HepG2 (cell line): ENCODE measurements at regions not wholly inside any gene's neighbourhood (a gene's known extent, or its start where the extent isn't known, plus 50 kb on each side); places are given as distances from the start of the nearest gene placed in this dataset.
"Not testable (repeated sequence)": the region's sequence is repeated elsewhere in the genome, so short reads cannot be mapped to it uniquely, and the experiment has no call there.

Experiments
- ATAC-seq: fragments of 200-7000 bp; cut with Tn5 transposase; 3 replicates; pipeline ENCODE4 v1.9.1; 2020; ENCODE audit warnings: mild to moderate bottlenecking, moderate library complexity
- BruUV-seq: library from RNA; stranded (reverse); fragments of 400-500 nt; replicated peaks from 2 replicates; lab custom pipeline; 2021; lab: Mats Ljungman, UMichigan
- CTCF ChIA-PET: fragments of 300-600 bp; formaldehyde crosslinking; extraction: SDS; loops from one replicate; lab custom pipeline; 2021; ENCODE audit warnings: low total read pairs, inconsistent platforms, low intra/inter-chr PET ratio; lab: Yijun Ruan, JAX
- POLR2A ChIA-PET: fragments of 350-600 bp; sonication (Branson Sonifier 250); formaldehyde crosslinking; loops from one replicate; lab custom pipeline; 2020; ENCODE audit warnings: antibody characterized with exemption, inconsistent platforms; lab: Yijun Ruan, JAX
- DNase-seq: peaks from one replicate; pipeline ENCODE4 v3.0.0-alpha.2; 2015; ENCODE audit warnings: low spot score
- FAIRE-seq: peaks from 3 replicates; lab custom pipeline; 2011; peaks lifted over from hg19 to GRCh38; lab: Jason Lieb, UNC
- H2AFZ ChIP-seq: one replicate; pipeline ENCODE4 v1.6.1; 2011; ENCODE audit warnings: low read length, inconsistent platforms
- H3K27ac ChIP-seq: fragments of 300-600 bp; 3 replicates; pipeline ENCODE4 v1.8.0; 2011; ENCODE audit warnings: mixed run types, mild to moderate bottlenecking, mixed read lengths, low read length, inconsistent platforms; ENCODE audit not compliant: insufficient read depth; ENCODE audit errors: extremely low read length
- H3K27me3 ChIP-seq, 2 experiments: fragments of 200-600 bp in 1 of 2; 2 replicates in 1 of 2; 3 replicates in 1 of 2; pipeline versions ENCODE4 v1.6.0 to v1.8.0; 2011; ENCODE audit warnings: low read length in 2 of 2, mild to moderate bottlenecking in 2 of 2, moderate library complexity in 2 of 2, inconsistent platforms in 1 of 2; ENCODE audit not compliant: insufficient read depth in 2 of 2, control insufficient read depth in 1 of 2
- H3K36me3 ChIP-seq, 2 experiments: fragments of 200-600 bp in 1 of 2; replicated peaks in 1 of 2; 2 replicates in 1 of 2; 3 replicates in 1 of 2; pipeline versions ENCODE4 v1.5.1 to v1.8.0; 2011; ENCODE audit warnings: low read length in 2 of 2, inconsistent platforms in 1 of 2; ENCODE audit not compliant: insufficient read depth in 2 of 2, control insufficient read depth in 1 of 2
- H3K4me1 ChIP-seq: 2 replicates; pipeline ENCODE4 v1.5.1; 2012; ENCODE audit warnings: low read length, inconsistent platforms; ENCODE audit not compliant: insufficient read depth
- H3K4me2 ChIP-seq: 2 replicates; pipeline ENCODE4 v1.6.0; 2011; ENCODE audit warnings: low read depth, low read length, inconsistent platforms
- H3K4me3 ChIP-seq, 3 experiments: fragments of 200-600 bp in 1 of 3; sonication (generic), shearing (Covaris generic) in 1 of 3; replicated peaks in 1 of 3; 2 replicates each; pipeline ENCODE4 v1.5.1; 2011 to 2016; ENCODE audit warnings: low read length in 3 of 3, inconsistent platforms in 2 of 3, low read depth in 2 of 3, mild to moderate bottlenecking in 2 of 3, control low read depth in 1 of 3, mixed read lengths in 1 of 3; ENCODE audit not compliant: insufficient read depth in 1 of 3
- H3K79me2 ChIP-seq: one replicate; pipeline ENCODE4 v1.6.1; 2011; ENCODE audit warnings: low read length, inconsistent platforms; ENCODE audit not compliant: insufficient read depth
- H3K9ac ChIP-seq: 2 replicates; pipeline ENCODE4 v1.6.0; 2011; ENCODE audit warnings: mild to moderate bottlenecking, low read depth, low read length, inconsistent platforms; ENCODE audit not compliant: insufficient read depth
- H3K9me3 ChIP-seq: 2 replicates; pipeline ENCODE4 v1.5.1; 2012; ENCODE audit warnings: mild to moderate bottlenecking, low read length
- H4K20me1 ChIP-seq: 2 replicates; pipeline ENCODE4 v1.6.0; 2011; ENCODE audit warnings: inconsistent platforms, mild to moderate bottlenecking, low read length, moderate library complexity; ENCODE audit not compliant: insufficient read depth
- AHDC1 ChIP-seq: sonication (generic); formaldehyde crosslinking; IDR thresholded peaks from 2 replicates; pipeline ENCODE4 v1.5.1; 2020; ENCODE audit warnings: mild to moderate bottlenecking, missing genetic modification reagents, borderline replicate concordance
- GTF3A ChIP-seq: sonication (generic); formaldehyde crosslinking; conservative IDR thresholded peaks from 2 replicates; pipeline ENCODE4 v1.4.0; 2020; ENCODE audit warnings: mild to moderate bottlenecking, missing genetic modification reagents
- KLF6 ChIP-seq: IDR thresholded peaks from 2 replicates; pipeline ENCODE4 v1.8.0; 2016; ENCODE audit warnings: missing biosample characterization, missing genetic modification reagents
- NFE2L2 ChIP-seq: fragments of 150-350 bp; IDR thresholded peaks from 2 replicates; pipeline ENCODE4 v1.6.1; 2014; ENCODE audit warnings: low read length
- NFYC ChIP-seq: IDR thresholded peaks from 2 replicates; pipeline ENCODE4 v1.6.1; 2016; ENCODE audit warnings: missing genetic modification reagents, missing compliant biosample characterization
- NR2F6 ChIP-seq, 2 experiments: IDR thresholded peaks; 2 replicates each; pipeline ENCODE4 v1.6.1; 2016; ENCODE audit warnings: antibody characterized with exemption in 1 of 2, mild to moderate bottlenecking in 1 of 2
- ZKSCAN5 ChIP-seq: sonication (generic); formaldehyde crosslinking; IDR thresholded peaks from 2 replicates; pipeline ENCODE4 v1.5.1; 2020; ENCODE audit warnings: mild to moderate bottlenecking, missing genetic modification reagents
- ZNF101 ChIP-seq: sonication (generic); formaldehyde crosslinking; IDR thresholded peaks from 2 replicates; pipeline ENCODE4 v1.4.0; 2020; ENCODE audit warnings: mild to moderate bottlenecking, low read depth, missing genetic modification reagents, borderline replicate concordance
- ZNF274 ChIP-seq: sonication (generic); formaldehyde crosslinking; IDR thresholded peaks from 2 replicates; pipeline ENCODE4 v1.5.1; 2020; ENCODE audit warnings: mild to moderate bottlenecking, missing genetic modification reagents
- ZNF451 ChIP-seq: sonication (generic); formaldehyde crosslinking; IDR thresholded peaks from 2 replicates; pipeline ENCODE4 v1.5.0; 2020; ENCODE audit warnings: mild to moderate bottlenecking, missing genetic modification reagents
- ZNF557 ChIP-seq: sonication (generic); formaldehyde crosslinking; IDR thresholded peaks from 2 replicates; pipeline ENCODE4 v1.4.0; 2020; ENCODE audit warnings: missing genetic modification reagents
- ZNF784 ChIP-seq: sonication (generic); formaldehyde crosslinking; IDR thresholded peaks from 2 replicates; pipeline ENCODE4 v1.5.1; 2020; ENCODE audit warnings: missing genetic modification reagents, mild to moderate bottlenecking, borderline replicate concordance
- ZSCAN25 ChIP-seq: sonication (generic); formaldehyde crosslinking; IDR thresholded peaks from 2 replicates; pipeline ENCODE4 v1.8.0; 2022; ENCODE audit warnings: mild to moderate bottlenecking, missing genetic modification reagents
- WGBS: methylation state at CpG from one replicate; pipeline ENCODE4 v1.1.6; 2017; ENCODE audit warnings: low lambda C conversion rate; 5-methylcytosine and 5-hydroxymethylcytosine counted together
- in situ Hi-C: cut with HindIII; loops from 2 replicates; pipeline ENCODE4 v1.10.0; 2017; ENCODE audit warnings: low pct_unique_long_range_greater_than_20kb; ENCODE audit not compliant: extremely low pct_ligation_motif_present
- intact Hi-C: fragments of 100-400 bp; cut with micrococcal nuclease; formaldehyde crosslinking; loops from one replicate; pipeline ENCODE4 v1.10.0; 2022; ENCODE audit not compliant: unreplicated experiment

- H3K36me3 ChIP-seq, H3K79me2 ChIP-seq, ATAC-seq, H3K9me3 ChIP-seq, H2AFZ ChIP-seq, H3K27ac ChIP-seq, CTCF ChIA-PET, FAIRE-seq, H3K4me2 ChIP-seq, BruUV-seq, in situ Hi-C loops, H3K4me3 ChIP-seq, POLR2A ChIA-PET, H3K9ac ChIP-seq, H3K4me1 ChIP-seq, intact Hi-C loops, DNase-seq, H4K20me1 ChIP-seq, H3K27me3 ChIP-seq: not testable (repeated sequence)
- 69% methylated on average over 16 of the region's 51 CpGs for WGBS
These were observed 534.1 kb upstream of the ARRDC3 start for GRCh38 chr5:91917037-91917814.

- Histone ChIP-seq H3K4me3 (no peak overlapping the region), H3K4me2 (no peak overlapping the region), H3K4me1 (no peaks in the 10 kb centered on the region), H3K79me2 (no peaks in the 10 kb centered on the region), H3K36me3 (no peaks in the 10 kb centered on the region), H4K20me1 (no peaks in the 10 kb centered on the region), H3K9me3 (no peaks in the 10 kb centered on the region), H2AFZ (no peak overlapping the region), H3K27me3 (no peaks in the 10 kb centered on the region), H3K27ac (no peak overlapping the region), H3K9ac (no peak overlapping the region)
- CTCF ChIA-PET, result no interaction called here
- ATAC-seq, result no peak
- in situ Hi-C loops (no loop called here), intact Hi-C loops (no loop called here)
- 24% methylated on average over 4 of the region's 4 CpGs for WGBS
- FAIRE-seq, result no peak
- POLR2A ChIA-PET, result no interaction called here
- BruUV-seq, result no TSS peak
- DNase-seq, result no peak
- TF ChIP-seq ZNF784, result no peak
- no peak for TF ChIP-seq ZKSCAN5 (CRISPR knock-in tag)
- TF ChIP-seq ZSCAN25 (CRISPR knock-in tag), result no peak
- TF ChIP-seq NFE2L2, result no peak
- no peak for TF ChIP-seq NR2F6 (IDR thresholded peaks at IDR 0.05)
- no peak for TF ChIP-seq NR2F6 (CRISPR knock-in tag; IDR thresholded peaks at IDR 0.05)
- no peak for TF ChIP-seq ZNF451 (CRISPR knock-in tag)
- TF ChIP-seq AHDC1 (CRISPR knock-in tag), result no peak
- TF ChIP-seq NFYC, result no peak
- no peak for TF ChIP-seq GTF3A (CRISPR knock-in tag)
- TF ChIP-seq ZNF274 (CRISPR knock-in tag), result no peak
- TF ChIP-seq ZNF101 (CRISPR knock-in tag), result no peak
- TF ChIP-seq KLF6 (CRISPR knock-in tag), result no peak
- no peak for TF ChIP-seq ZNF557 (CRISPR knock-in tag)
These were observed 527.5 kb upstream of the ARRDC3 start for GRCh38 chr5:91910655-91911054.
